ENCODE measurements at regions not wholly inside any gene's neighbourhood (a gene's known extent, or its start where the extent isn't known, plus 50 kb on each side); places are given as distances from the start of the nearest gene placed in this dataset.
"Not testable (repeated sequence)": the region's sequence is repeated elsewhere in the genome, so short reads cannot be mapped to it uniquely, and the experiment has no call there.

- no peak for DNase-seq
Observed at GRCh38 chr1:170385750-170386149, 146.2 kb upstream of the GORAB start.

- no peak for DNase-seq
Observed at GRCh38 chr1:170388489-170388888, 143.5 kb upstream of the GORAB start.

GRCh38 chr1:170395149-170395548, 136.8 kb upstream of the GORAB start:
- no peak for DNase-seq

- DNase-seq = no peak
Observed at GRCh38 chr1:170397061-170397460, 134.9 kb upstream of the GORAB start.

DNA sequence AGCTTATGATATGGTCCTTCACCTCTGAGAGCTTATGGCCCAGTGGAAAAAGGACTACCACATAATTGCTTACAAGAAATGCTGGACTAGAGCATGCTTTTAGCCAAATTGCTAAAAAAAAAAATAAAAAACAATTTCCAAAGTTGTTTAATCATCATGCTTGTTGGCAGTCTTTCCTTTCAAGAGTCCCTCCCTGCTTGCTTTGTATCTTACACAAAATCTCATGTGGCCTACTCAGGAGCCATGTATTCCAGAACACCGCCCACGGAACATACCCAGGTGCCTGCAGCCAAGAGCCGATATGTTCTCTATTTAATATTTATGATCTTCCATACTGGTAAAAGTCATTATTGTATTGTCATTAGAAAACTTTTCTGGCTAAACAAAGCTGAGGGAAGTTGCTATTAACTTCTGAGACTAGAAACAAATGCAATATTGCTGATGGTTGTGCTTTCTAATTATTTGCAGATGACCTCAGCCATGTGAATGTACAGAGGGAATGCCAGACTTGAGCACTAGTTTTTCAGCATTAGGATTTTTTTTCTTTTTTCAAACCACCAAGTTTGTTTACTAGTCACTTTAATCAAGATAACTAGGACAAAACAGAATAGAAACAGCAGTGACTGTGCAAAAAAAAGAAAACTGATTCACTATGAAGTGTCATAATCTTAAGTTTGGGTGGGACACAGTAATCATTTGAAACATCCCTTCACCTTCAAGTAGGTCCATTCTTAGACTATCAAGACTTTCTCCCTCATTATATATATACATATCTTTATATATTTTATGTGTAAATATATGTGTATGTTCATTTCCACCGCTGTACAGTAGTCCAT, 129.3 kb upstream of the GORAB start:
- DNase-seq = no peak

DNA sequence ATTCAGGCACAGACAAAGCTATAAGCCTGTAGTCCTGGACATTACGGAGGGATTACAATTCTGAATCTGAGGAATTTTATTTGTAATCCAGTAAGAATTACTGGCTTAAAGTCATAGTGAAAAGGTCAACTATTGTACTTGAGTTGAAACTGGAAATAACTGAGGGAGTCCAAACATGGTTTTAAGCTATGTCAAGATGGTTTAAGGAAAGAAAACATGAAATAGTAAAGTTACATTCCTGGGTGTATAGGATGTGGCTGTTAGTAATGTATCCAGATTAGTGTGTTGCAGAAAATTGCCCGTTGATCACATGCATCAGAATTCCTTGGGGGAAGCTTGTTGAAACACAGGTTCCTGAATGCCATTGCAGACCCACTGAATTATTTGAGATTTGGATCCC, 124.8 kb upstream of the GORAB start:
- no peak for DNase-seq

DNA sequence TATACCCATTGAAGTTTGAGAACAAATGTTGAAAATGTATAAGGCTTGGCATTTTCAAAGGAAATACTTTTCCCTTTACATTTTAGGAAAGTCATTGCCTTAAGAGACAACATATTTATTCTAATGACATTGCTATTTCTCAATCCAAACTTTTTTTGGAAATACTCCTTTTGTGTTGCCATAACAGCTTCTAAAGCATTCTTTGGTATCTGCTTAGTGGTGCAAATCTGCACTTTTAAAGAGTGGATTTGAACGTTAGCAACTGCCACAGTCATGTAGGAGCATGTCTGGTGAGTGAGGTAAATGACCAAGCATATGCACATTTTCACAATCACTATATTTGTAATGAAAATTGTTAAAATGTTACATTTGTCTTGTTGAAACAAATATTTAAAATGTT, 124.4 kb upstream of the GORAB start:
- no peak for DNase-seq

- DNase-seq = no peak
Observed at GRCh38 chr1:170410401-170411166, 121.4 kb upstream of the GORAB start.

GRCh38 chr1:170414989-170415709, 116.8 kb upstream of the GORAB start:
- no peak for DNase-seq

GRCh38 chr1:170415710-170416372, 116.1 kb upstream of the GORAB start:
- DNase-seq = no peak

GRCh38 chr1:170424346-170424745, 107.6 kb upstream of the GORAB start:
- DNase-seq = no peak

- DNase-seq = peak; percentile 62
Observed at GRCh38 chr1:170426596-170426995, 105.4 kb upstream of the GORAB start.

- DNase-seq = not testable (repeated sequence)
Observed at GRCh38 chr1:170427002-170427401, 105.0 kb upstream of the GORAB start.

DNA sequence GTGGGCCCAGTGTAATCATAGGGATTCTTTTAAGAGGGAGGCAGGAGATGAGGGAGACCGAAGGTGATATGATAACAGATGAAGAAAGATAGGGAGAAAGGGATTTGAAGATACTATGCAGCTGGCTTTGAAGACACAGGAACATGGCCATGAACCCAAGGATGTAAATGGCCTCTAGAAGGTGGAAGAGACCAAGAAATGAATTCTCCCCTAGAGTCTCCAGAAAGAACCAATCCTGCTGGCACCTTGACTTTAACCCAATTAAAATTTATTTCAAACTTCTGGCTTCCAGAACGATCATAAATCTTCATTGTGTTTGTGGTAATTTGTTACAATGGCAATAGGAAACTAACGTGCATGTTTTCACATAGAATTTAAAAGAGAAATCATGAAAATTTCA, 95.0 kb upstream of the GORAB start:
- DNase-seq = no peak

- no peak for DNase-seq
Observed at GRCh38 chr1:170445096-170445495, 86.9 kb upstream of the GORAB start.

- DNase-seq = no peak
Observed at GRCh38 chr1:170448661-170449158, 83.3 kb upstream of the GORAB start.

- DNase-seq = peak; percentile 86
Observed at GRCh38 chr1:170457325-170458050, 74.5 kb upstream of the GORAB start.

DNA sequence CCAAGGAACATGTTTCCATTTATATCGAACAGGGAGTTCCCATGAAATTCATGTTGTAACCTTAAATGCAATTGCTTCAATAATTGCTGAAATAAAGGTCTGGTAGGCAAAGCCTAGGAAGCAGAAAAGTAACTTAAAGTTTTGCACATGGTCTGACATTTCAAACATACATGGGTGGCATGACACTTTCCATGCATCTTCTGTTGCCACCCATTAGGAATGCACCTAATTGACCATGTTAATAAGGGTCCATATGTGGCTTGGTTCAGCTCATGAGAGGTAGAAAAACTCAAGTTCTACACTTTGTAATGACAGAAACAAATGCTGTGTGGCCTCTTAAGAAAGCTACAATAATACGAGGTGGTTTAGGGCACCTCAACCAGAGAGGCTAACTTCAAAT, 72.0 kb upstream of the GORAB start:
- no peak for DNase-seq

- DNase-seq = no peak
Observed at GRCh38 chr1:170460414-170461155, 71.4 kb upstream of the GORAB start.

- no peak for DNase-seq
Observed at GRCh38 chr1:170461291-170461747, 70.6 kb upstream of the GORAB start.

- DNase-seq = no peak
Observed at GRCh38 chr1:170461762-170462384, 70.1 kb upstream of the GORAB start.

Data from islet precursor cell (in vitro differentiated cells).